GM12865 (cell line): ENCODE measurements at regions not wholly inside any gene's neighbourhood (a gene's known extent, or its start where the extent isn't known, plus 50 kb on each side); places are given as distances from the start of the nearest gene placed in this dataset.

Source experiments
- DNase-seq: peaks from one replicate; pipeline ENCODE4 v3.0.0; 2010; ENCODE audit warnings: low read depth
- H3K4me3 ChIP-seq: 2 replicates; pipeline ENCODE4 v1.5.1; 2011; ENCODE audit warnings: mild to moderate bottlenecking, low read depth, low read length, control low read depth
- CTCF ChIP-seq: IDR thresholded peaks from 2 replicates; pipeline ENCODE4 v1.5.1; 2011; ENCODE audit warnings: low read length, control low read depth, low read depth, inconsistent platforms; ENCODE audit not compliant: insufficient read depth; ENCODE audit errors: missing control alignments

- no peak overlapping the region for H3K4me3 ChIP-seq
- no peak for DNase-seq
Measured at GRCh38 chr13:83024232-83024631, 858.0 kb downstream of the SLITRK1 start.

GRCh38 chr13:83019986-83020385 is 862.3 kb downstream of the SLITRK1 start:
- DNase-seq = no peak
- H3K4me3 ChIP-seq = no peak overlapping the region
- TF ChIP-seq CTCF = no peak

More at GRCh38 chr13:83024232-83024631, 858.0 kb downstream of the SLITRK1 start:
- no peak for TF ChIP-seq CTCF

- DNase-seq = no peak
- TF ChIP-seq CTCF = no peak
- no peak overlapping the region for H3K4me3 ChIP-seq
Measured at GRCh38 chr13:83009987-83010386, 872.3 kb downstream of the SLITRK1 start.

DNA sequence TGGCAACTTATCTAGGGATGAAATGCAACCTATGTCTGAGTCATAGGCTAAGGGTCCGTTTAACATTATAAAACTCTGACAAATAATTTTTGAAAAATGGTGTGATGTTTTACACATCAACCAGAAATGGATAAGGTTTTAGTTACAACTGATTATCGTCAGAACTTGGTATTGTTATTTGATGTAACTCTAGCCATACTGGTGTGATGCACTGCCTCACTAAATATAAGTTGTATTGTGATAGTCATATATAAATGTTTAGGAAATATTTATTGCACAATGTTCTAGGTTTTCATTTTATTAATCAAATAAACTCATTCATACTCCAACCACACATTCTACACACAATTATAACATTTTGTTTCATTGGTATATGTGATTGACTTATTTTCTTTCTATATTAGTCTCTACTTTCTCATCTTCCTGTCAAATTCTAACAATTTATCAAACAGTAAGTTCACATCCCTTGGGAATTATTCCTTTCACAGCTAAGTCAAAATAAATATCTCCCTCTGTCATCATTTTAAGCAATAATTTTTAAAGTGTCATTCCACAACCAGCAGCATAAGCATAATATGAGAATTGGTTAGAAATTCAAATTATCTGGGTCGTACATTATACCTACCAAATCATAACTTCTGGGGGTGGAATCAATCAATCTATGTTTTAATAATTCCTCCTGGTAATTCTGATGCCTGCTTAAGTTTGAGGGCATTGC is 873.9 kb downstream of the SLITRK1 start:
- no peak for DNase-seq
- no peak for TF ChIP-seq CTCF
- H3K4me3 ChIP-seq = no peak overlapping the region

- no peak for DNase-seq
- TF ChIP-seq CTCF = no peak
- H3K4me3 ChIP-seq = no peak overlapping the region
Measured at GRCh38 chr13:83007226-83007625, 875.0 kb downstream of the SLITRK1 start.

DNA sequence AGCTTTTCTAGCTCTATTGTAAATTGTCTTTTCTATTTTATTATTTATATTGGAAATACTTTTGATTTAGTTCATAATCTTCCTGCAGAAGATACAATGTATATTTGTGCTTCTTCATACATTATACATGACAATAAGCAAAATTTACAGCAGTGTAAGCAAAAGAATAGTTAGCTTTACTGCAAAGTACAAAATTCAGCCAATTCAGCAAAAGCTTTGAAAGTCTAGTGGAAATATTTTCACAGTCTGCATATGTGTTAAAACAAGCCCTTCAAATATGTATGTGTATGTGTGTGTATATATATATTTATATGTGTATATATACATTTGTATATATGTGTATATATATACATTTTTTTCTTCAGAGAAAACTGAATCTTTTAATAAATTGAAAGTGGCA is 879.1 kb downstream of the SLITRK1 start:
- DNase-seq = no peak
- no peak overlapping the region for H3K4me3 ChIP-seq
- TF ChIP-seq CTCF = no peak

DNA sequence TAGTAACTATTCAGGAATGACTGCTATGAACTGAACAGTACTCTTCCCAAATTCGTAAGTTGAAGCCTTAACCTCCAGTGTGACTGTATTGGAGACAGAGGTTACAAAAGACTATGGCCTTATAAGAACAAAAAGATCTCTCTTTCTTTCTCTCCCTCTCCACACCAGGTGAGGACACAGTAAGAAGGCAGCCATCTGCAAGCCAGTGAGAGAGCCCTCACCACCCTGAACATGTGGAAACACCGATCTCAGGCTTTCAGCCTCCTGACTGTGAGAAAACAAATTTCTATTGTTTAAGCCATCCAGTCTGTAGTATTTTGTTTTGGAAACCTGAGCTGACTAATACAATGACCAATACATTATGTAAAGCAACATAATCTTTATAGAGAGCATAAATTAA is 888.9 kb downstream of the SLITRK1 start:
- no peak for DNase-seq
- no peak for TF ChIP-seq CTCF
- no peak overlapping the region for H3K4me3 ChIP-seq
